OCI-LY7 (cell line): ENCODE measurements at regions not wholly inside any gene's neighbourhood (a gene's known extent, or its start where the extent isn't known, plus 50 kb on each side); places are given as distances from the start of the nearest gene placed in this dataset.

Experiments used
- BruUV-seq: library from RNA; stranded (reverse); fragments of 400-500 nt; replicated peaks from 2 replicates; lab custom pipeline; 2021; lab: Mats Ljungman, UMichigan
- CTCF ChIA-PET: fragments of 300-600 bp; sonication (Branson Sonifier 250); formaldehyde crosslinking; loops from one replicate; lab custom pipeline; 2022; ENCODE audit warnings: antibody characterized with exemption; ENCODE audit not compliant: unreplicated experiment; lab: Charles Lee
- POLR2A ChIA-PET: fragments of 300-600 bp; sonication (Branson Sonifier 250); formaldehyde crosslinking; loops from one replicate; lab custom pipeline; 2022; ENCODE audit warnings: antibody characterized with exemption; lab: Charles Lee
- DNase-seq: peaks from one replicate; pipeline ENCODE4 v3.0.0-alpha.2; 2015; ENCODE audit warnings: low spot score
- H2AFZ ChIP-seq: fragments of 200-600 bp; sonication (generic), shearing (Covaris generic); 2 replicates; pipeline ENCODE4 v1.6.1; 2014; ENCODE audit warnings: mild to moderate bottlenecking, antibody characterized with exemption, low read length, moderate library complexity
- H3K27ac ChIP-seq: fragments of 200-600 bp; sonication (generic); 2 replicates; pipeline ENCODE4 v1.5.1; 2014; ENCODE audit warnings: mixed run types, low read depth, mild to moderate bottlenecking, moderate library complexity, low read length, inconsistent platforms; ENCODE audit not compliant: poor library complexity, severe bottlenecking
- H3K36me3 ChIP-seq: fragments of 200-600 bp; sonication (generic); 2 replicates; pipeline ENCODE4 v1.6.1; 2014; ENCODE audit warnings: mild to moderate bottlenecking, antibody characterized with exemption, low read length, moderate library complexity, mixed read lengths; ENCODE audit not compliant: insufficient read depth
- H3K4me1 ChIP-seq: fragments of 200-600 bp; sonication (generic); 2 replicates; pipeline ENCODE4 v1.5.1; 2014; ENCODE audit warnings: mild to moderate bottlenecking, low read length; ENCODE audit not compliant: insufficient read depth, poor library complexity, severe bottlenecking
- H3K4me2 ChIP-seq: fragments of 200-600 bp; sonication (generic); 2 replicates; pipeline ENCODE4 v1.6.1; 2014; ENCODE audit warnings: mild to moderate bottlenecking, low read length
- H3K4me3 ChIP-seq: fragments of 200-600 bp; sonication (generic); 2 replicates; pipeline ENCODE4 v1.5.1; 2014; ENCODE audit warnings: mild to moderate bottlenecking, low read depth, low read length; ENCODE audit not compliant: poor library complexity, severe bottlenecking
- H3K79me2 ChIP-seq: fragments of 200-600 bp; sonication (generic); 2 replicates; pipeline ENCODE4 v1.6.1; 2016; ENCODE audit warnings: low read depth, mild to moderate bottlenecking, low read length, moderate library complexity, mixed read lengths; ENCODE audit not compliant: insufficient read depth
- H3K9me2 ChIP-seq: fragments of 200-600 bp; sonication (generic); 2 replicates; pipeline ENCODE4 v1.6.1; 2016; ENCODE audit warnings: mild to moderate bottlenecking, low read length, mixed read lengths; ENCODE audit not compliant: insufficient read depth
- H3K9me3 ChIP-seq: fragments of 200-600 bp; sonication (generic); 2 replicates; pipeline ENCODE4 v1.6.1; 2014; ENCODE audit warnings: mild to moderate bottlenecking, mixed run types, low read length, mixed read lengths
- H4K20me1 ChIP-seq: fragments of 200-600 bp; sonication (generic); 2 replicates; pipeline ENCODE4 v1.6.1; 2014; ENCODE audit warnings: mild to moderate bottlenecking, antibody characterized with exemption, low read length, moderate library complexity, mixed read lengths; ENCODE audit not compliant: insufficient read depth
- EZH2phosphoT487 ChIP-seq: fragments of 200-600 bp; sonication (generic); IDR thresholded peaks from 2 replicates; pipeline ENCODE4 v1.6.1; 2018; ENCODE audit warnings: low read depth, borderline replicate concordance, mild to moderate bottlenecking, mixed run types, antibody characterized with exemption, low read length, moderate library complexity, mixed read lengths
- intact Hi-C: fragments of 100-400 bp; cut with micrococcal nuclease; formaldehyde crosslinking; loops from one replicate; pipeline ENCODE4 v1.10.0; 2022; ENCODE audit not compliant: unreplicated experiment
- TF ChIP-seq, protein P1 (sequence below): fragments of 200-600 bp; sonication (generic); conservative IDR thresholded peaks from 2 replicates; pipeline ENCODE4 v1.5.1; 2014; ENCODE audit warnings: mild to moderate bottlenecking, antibody characterized with exemption, low read length, moderate library complexity, mixed read lengths

- POLR2A ChIA-PET: interaction anchor here (0.6 to 11.0 kb wide), 7 partner anchors 9 to 311 kb away, joined by 3 to 186 read pairs (median 3); no protein-coding TSS in a partner anchor
Measured at GRCh38 chr7:131105799-131106680, 221.6 kb upstream of the MKLN1 start.

GRCh38 chr7:131106681-131107336, 220.9 kb upstream of the MKLN1 start:
- Histone ChIP-seq H3K4me3 (peak overlapping the region; percentile 85), H2AFZ (no peak overlapping the region), H3K4me1 (peaks cover 29% of the 10 kb centered on the region), H3K36me3 (peaks cover 40% of the 10 kb centered on the region), H3K27ac (peak overlapping the region; percentile 85), H3K9me2 (no peaks in the 10 kb centered on the region), H3K4me2 (peak overlapping the region; percentile 99), H4K20me1 (peaks cover 24% of the 10 kb centered on the region), H3K79me2 (peaks cover 90% of the 10 kb centered on the region), H3K9me3 (no peaks in the 10 kb centered on the region)
- no TSS peak for BruUV-seq
- ChIA-PET POLR2A (interaction anchor here (0.6 to 11.0 kb wide), 9 partner anchors 8 to 310 kb away, joined by 3 to 186 read pairs (median 3); no protein-coding TSS in a partner anchor), CTCF (interaction anchor here (1.0 kb wide), 1 partner anchor 17 kb away, joined by 3 read pairs; no protein-coding TSS in a partner anchor)
- DNase-seq: peak; percentile 42
- TF ChIP-seq EZH2phosphoT487: no peak
- intact Hi-C loops: loop anchor here (2.0 to 5.0 kb wide), 4 partner anchors 38 to 318 kb away; no protein-coding TSS in a partner anchor

More at GRCh38 chr7:131105799-131106680, 221.6 kb upstream of the MKLN1 start:
- TF ChIP-seq, protein P1, sequence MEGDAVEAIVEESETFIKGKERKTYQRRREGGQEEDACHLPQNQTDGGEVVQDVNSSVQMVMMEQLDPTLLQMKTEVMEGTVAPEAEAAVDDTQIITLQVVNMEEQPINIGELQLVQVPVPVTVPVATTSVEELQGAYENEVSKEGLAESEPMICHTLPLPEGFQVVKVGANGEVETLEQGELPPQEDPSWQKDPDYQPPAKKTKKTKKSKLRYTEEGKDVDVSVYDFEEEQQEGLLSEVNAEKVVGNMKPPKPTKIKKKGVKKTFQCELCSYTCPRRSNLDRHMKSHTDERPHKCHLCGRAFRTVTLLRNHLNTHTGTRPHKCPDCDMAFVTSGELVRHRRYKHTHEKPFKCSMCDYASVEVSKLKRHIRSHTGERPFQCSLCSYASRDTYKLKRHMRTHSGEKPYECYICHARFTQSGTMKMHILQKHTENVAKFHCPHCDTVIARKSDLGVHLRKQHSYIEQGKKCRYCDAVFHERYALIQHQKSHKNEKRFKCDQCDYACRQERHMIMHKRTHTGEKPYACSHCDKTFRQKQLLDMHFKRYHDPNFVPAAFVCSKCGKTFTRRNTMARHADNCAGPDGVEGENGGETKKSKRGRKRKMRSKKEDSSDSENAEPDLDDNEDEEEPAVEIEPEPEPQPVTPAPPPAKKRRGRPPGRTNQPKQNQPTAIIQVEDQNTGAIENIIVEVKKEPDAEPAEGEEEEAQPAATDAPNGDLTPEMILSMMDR: no peak
- TF ChIP-seq EZH2phosphoT487: no peak
- Histone ChIP-seq H3K27ac (peak overlapping the region; percentile 85), H3K4me1 (peaks cover 28% of the 10 kb centered on the region), H3K36me3 (peaks cover 48% of the 10 kb centered on the region), H3K9me2 (no peaks in the 10 kb centered on the region), H3K4me3 (peak overlapping the region; percentile 85), H3K9me3 (no peaks in the 10 kb centered on the region), H4K20me1 (peaks cover 25% of the 10 kb centered on the region), H3K4me2 (peak overlapping the region; percentile 100), H3K79me2 (peaks cover 91% of the 10 kb centered on the region), H2AFZ (no peak overlapping the region)
- CTCF ChIA-PET: interaction anchor here (1.0 kb wide), 1 partner anchor 18 kb away, joined by 3 read pairs; no protein-coding TSS in a partner anchor
- BruUV-seq: no TSS peak
- intact Hi-C loops: loop anchor here (2.0 to 5.0 kb wide), 4 partner anchors 37 to 319 kb away; no protein-coding TSS in a partner anchor
- DNase-seq: peak; percentile 74
